ENCODE measurements at regions not wholly inside any gene's neighbourhood (a gene's known extent, or its start where the extent isn't known, plus 50 kb on each side); places are given as distances from the start of the nearest gene placed in this dataset.

DNA sequence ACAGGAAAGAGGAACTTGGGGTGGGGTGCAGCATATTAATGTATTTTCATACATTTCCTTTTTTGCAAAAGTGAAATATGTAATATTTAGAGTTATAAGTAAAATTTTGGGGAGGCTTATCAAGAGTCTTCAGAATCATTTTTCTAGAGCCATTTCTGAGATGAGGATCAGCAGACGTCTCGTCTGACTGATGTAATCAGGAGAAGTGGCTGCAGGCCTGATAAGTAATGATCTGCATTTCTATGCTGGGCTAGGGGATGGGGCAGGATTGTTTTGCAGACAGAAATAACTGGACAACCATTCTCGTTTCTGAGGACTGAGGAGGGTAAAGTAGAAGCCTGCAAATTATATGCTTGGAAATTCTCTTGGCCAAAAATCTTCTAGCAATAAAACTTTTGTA is 89.2 kb upstream of the ARGLU1 start:
- TF ChIP-seq, protein P1, sequence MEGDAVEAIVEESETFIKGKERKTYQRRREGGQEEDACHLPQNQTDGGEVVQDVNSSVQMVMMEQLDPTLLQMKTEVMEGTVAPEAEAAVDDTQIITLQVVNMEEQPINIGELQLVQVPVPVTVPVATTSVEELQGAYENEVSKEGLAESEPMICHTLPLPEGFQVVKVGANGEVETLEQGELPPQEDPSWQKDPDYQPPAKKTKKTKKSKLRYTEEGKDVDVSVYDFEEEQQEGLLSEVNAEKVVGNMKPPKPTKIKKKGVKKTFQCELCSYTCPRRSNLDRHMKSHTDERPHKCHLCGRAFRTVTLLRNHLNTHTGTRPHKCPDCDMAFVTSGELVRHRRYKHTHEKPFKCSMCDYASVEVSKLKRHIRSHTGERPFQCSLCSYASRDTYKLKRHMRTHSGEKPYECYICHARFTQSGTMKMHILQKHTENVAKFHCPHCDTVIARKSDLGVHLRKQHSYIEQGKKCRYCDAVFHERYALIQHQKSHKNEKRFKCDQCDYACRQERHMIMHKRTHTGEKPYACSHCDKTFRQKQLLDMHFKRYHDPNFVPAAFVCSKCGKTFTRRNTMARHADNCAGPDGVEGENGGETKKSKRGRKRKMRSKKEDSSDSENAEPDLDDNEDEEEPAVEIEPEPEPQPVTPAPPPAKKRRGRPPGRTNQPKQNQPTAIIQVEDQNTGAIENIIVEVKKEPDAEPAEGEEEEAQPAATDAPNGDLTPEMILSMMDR (IDR thresholded peaks at IDR 0.05; ENCODE audit: low read depth, low read length) = no peak
- Histone ChIP-seq H3K9me3 (ENCODE audit: severe bottlenecking) (no peaks in the 10 kb centered on the region), H3K4me3 (ENCODE audit: low read depth, low read length) (no peak overlapping the region), H3K27me3 (ENCODE audit: insufficient read depth, low read depth, severe bottlenecking) (no peaks in the 10 kb centered on the region), H3K36me3 (no peaks in the 10 kb centered on the region), H3K27ac (no peak overlapping the region)
- DNase-seq = no peak

DNA sequence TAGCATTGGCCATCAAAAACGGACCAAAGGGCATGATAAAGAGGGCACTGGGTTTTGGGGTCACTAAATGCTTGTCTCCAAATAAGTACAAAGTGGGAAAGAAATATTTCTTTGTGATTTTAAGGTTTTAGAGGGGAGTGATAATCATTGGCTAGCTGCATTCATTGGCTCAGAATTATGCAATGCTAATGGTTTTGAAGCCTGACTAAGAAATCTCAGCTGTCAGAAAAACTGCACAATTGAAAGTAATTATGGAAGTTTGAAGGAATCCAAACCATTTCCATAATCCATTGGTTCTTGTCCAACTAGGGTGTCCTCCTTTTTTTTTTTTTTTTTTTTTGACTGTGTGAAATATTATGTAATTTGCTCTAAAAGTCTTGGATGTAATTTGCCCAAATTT is 88.2 kb upstream of the ARGLU1 start:
- TF ChIP-seq, protein P1 (IDR thresholded peaks at IDR 0.05; ENCODE audit: low read depth, low read length) = no peak
- Histone ChIP-seq H3K27ac (no peak overlapping the region), H3K36me3 (no peaks in the 10 kb centered on the region), H3K9me3 (ENCODE audit: severe bottlenecking) (no peaks in the 10 kb centered on the region), H3K4me3 (ENCODE audit: low read depth, low read length) (no peak overlapping the region), H3K27me3 (ENCODE audit: insufficient read depth, low read depth, severe bottlenecking) (no peaks in the 10 kb centered on the region)
- DNase-seq = no peak

DNA sequence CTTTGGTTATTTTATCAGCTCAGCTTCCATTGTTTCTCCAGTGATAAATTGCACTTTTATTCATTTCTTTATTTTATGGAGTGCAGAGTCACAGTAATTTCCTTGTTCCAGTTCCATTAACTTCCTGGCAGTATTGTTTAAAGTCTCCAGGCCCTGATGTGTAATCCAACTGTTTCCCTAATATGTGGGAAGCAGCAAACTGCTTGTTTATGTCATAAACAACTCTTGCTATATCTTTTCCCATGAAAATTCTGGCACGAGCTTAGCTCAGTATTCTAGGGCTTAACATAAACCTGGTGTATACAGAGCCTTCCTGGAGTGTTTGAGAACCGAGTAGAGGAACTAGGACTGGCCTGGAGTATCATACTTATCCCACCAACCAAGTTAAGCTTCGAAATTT is 83.5 kb upstream of the ARGLU1 start:
- Histone ChIP-seq H3K27me3 (ENCODE audit: insufficient read depth, low read depth, severe bottlenecking) (peaks cover 6% of the 10 kb centered on the region), H3K27ac (no peak overlapping the region)
- TF ChIP-seq, protein P1 (IDR thresholded peaks at IDR 0.05; ENCODE audit: low read depth, low read length) = no peak

DNA sequence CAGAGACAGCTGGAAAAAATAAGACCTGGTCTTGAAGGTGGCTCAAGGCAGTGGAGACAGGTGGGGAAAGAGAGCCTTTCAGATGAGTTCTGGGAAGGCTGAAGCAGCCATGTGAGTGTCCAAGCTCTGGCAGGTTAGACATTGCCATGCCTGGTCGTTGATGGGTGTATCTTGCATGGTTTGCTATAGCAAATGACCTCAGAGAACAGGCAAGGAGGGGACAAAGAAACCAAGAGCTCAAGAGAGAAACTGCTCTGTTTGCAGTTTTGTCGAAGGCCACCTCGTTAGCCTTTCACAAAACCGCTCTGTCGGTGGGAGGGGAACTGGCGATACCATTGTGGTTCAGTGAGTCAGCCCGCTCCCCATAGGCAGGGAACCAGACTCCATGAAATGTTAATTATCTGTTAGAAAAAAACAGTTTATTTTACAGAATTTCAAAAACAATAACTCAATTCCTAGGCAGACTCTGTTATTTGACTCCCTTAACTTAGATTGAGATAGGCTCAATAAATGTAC is 82.8 kb upstream of the ARGLU1 start:
- DNase-seq = no peak
- TF ChIP-seq, protein P1 (IDR thresholded peaks at IDR 0.05; ENCODE audit: low read depth, low read length) = no peak
- peaks cover 6% of the 10 kb centered on the region for H3K27me3 ChIP-seq (ENCODE audit: insufficient read depth, low read depth, severe bottlenecking)

More for the DNA sequence above, 83.5 kb upstream of the ARGLU1 start:
- no peaks in the 10 kb centered on the region for H3K36me3 ChIP-seq
- DNase-seq = no peak
- no peak overlapping the region for H3K4me3 ChIP-seq (ENCODE audit: low read depth, low read length)
- H3K9me3 ChIP-seq (ENCODE audit: severe bottlenecking) = peaks cover 5% of the 10 kb centered on the region

DNA sequence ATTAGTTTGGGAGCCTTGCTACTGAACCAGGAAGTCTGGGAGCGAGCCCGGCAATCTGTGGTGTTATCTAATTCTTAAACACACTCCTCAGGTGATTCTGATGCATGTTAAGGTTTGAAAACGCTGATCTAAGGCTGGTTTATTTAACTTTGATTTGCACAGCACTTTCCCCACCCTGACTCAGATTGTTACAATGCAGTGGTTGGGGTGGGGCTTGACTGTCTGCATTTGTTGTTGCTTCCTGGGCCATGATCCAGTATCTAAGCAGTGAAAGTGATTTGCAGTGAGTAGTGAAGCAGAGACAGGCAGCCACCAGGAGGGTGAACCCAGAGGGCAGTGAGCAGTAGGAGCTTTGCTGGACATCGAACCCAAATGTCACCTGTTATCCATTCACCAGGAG is 81.6 kb upstream of the ARGLU1 start:
- peaks cover 6% of the 10 kb centered on the region for H3K27me3 ChIP-seq (ENCODE audit: insufficient read depth, low read depth, severe bottlenecking)
- TF ChIP-seq, protein P1 (IDR thresholded peaks at IDR 0.05; ENCODE audit: low read depth, low read length) = no peak
- no peak for DNase-seq
- H3K36me3 ChIP-seq = no peaks in the 10 kb centered on the region
- H3K4me3 ChIP-seq (ENCODE audit: low read depth, low read length) = no peak overlapping the region
- peaks cover 5% of the 10 kb centered on the region for H3K9me3 ChIP-seq (ENCODE audit: severe bottlenecking)
- no peak overlapping the region for H3K27ac ChIP-seq

More for the DNA sequence above, 82.8 kb upstream of the ARGLU1 start:
- peaks cover 5% of the 10 kb centered on the region for H3K9me3 ChIP-seq (ENCODE audit: severe bottlenecking)
- H3K4me3 ChIP-seq (ENCODE audit: low read depth, low read length) = no peak overlapping the region
- no peak overlapping the region for H3K27ac ChIP-seq
- no peaks in the 10 kb centered on the region for H3K36me3 ChIP-seq

DNA sequence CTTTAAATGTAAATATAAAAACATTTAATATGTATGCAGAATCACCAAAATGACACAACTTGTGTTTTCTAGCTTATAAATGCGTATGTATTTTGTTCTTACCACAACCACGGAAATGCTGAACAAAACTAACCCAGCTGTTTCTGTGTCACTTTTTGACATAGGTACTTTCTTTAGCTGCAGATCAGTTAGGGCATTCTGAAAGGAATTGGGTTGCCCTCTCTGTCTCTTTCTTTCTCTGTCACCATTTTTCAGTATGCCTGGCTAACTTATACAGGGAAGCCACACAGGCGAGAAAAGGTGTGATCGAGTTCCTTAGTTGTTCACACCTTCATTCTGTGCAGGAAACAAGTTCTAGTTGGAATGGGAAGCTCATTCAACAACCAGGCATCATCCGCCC is 72.6 kb upstream of the ARGLU1 start:
- DNase-seq = no peak
- no peaks in the 10 kb centered on the region for H3K9me3 ChIP-seq (ENCODE audit: severe bottlenecking)
- H3K27me3 ChIP-seq (ENCODE audit: insufficient read depth, low read depth, severe bottlenecking) = peaks cover 17% of the 10 kb centered on the region
- no peak overlapping the region for H3K27ac ChIP-seq
- no peaks in the 10 kb centered on the region for H3K36me3 ChIP-seq
- H3K4me3 ChIP-seq (ENCODE audit: low read depth, low read length) = no peak overlapping the region
- TF ChIP-seq, protein P1 (IDR thresholded peaks at IDR 0.05; ENCODE audit: low read depth, low read length) = no peak

All from WERI-Rb-1 (cell line).